GM21528 (cell line): ENCODE measurements at regions not wholly inside any gene's neighbourhood (a gene's known extent, or its start where the extent isn't known, plus 50 kb on each side); places are given as distances from the start of the nearest gene placed in this dataset.

ENCODE experiments used
- ATAC-seq: cut with Tn5 transposase; IDR thresholded peaks from one replicate; pipeline ENCODE4 v1.9.1; 2021; ENCODE audit warnings: mild to moderate bottlenecking, moderate library complexity; ENCODE audit not compliant: unreplicated experiment, low FRiP score

DNA sequence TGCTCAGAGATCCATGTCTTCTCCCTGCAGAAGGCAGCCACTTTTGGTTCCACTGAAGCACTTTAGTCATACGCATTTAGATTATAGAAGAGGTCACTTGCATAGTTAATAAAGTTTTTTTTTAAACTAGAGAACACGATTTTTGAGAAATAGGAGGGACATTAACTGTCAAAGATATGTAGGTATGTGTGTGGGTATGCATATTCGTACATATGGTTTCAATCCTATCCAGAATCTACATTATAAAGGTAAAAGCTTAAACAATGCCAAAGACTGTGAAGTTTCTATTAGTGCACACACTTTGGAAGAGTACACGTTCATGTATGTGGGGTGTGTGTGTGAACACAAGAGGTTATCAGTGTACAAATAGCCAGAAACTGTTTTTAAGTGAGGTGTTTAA, 103.2 kb downstream of the BTBD3 start:
- no peak for ATAC-seq

DNA sequence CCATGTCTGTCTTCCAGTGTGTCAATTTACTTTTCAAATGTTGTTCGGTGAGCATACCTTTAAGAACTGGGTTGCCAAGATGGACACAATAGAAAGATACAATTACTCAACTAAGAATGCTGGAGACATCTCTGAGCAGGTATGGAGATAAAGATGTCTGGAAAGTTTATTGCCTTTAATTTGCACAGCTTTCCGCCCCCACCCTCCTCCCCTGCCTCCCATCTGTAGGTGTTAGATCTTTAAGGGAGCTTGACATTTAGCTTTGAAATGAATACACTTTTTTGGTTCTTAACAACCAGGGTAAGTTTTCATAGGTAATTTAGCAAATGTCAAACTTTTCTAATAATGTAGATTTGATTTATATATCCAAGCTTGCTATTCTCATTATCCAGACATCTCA, 104.4 kb downstream of the BTBD3 start:
- no peak for ATAC-seq

DNA sequence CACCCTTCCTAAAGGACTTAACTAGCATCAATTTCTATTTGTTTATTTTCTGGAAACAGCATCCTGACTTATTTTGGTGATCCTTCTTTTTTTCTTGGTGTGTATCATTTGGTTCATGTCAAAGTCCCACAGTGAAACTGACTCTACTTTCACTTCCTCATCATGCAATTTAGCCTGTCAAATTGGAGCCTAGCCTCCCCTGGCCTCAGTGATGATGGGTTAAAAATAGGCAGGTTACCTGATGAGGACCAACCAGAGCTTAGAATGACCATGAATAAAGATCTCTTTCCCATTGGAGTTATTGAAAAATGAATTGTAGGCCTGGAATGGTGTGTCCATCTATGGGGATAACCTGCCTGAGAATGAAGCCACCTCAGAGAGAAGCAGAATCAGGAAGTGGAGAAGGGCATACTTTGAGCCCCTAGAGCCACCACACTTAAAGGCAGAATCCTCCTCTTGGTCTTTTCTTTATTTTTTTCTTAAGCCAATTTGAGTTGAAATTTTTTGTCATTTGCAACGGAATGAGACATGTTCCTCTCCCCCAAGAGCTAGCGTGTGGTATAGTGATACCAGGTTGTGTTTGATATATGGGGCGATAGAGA, 105.6 kb downstream of the BTBD3 start:
- ATAC-seq, result no peak

DNA sequence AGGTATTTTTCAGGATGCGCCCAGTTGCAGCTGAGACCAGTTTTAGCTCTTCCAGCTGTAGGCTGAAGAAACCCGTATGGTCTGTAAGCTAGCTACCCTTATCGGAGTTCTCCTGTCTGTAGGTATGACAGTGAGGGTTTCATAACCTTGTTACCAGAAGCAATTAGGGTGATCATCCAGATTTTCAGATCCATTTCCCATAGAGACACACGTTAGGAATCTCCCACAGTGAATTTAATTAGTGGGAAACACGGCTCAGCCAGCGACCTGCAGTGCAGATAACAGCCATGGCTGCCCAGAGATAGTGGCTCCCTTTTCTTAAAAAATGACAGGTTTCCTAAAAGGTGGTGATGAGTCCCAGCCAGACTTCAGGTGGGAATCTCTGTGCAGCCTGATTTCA, 111.1 kb downstream of the BTBD3 start:
- ATAC-seq, result no peak

DNA sequence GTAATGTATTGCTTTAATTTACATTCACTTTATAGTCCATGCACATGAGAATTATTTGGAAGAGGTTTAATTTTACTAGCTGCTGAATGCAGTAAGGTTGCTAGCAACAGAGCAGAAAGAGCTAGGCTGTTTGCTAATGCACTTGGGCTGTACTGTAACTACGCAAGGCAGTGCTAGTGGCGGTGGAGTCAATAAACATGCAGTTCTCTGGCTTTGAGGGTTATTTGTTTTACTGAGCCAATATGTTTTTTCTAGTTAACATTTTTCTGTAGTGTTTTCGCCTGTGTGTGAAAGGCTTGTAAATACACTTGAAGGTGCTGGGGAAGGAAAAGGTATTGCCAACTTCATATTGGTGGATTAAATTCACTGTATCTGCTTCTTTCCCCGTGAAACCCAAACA, 112.8 kb downstream of the BTBD3 start:
- no peak for ATAC-seq

DNA sequence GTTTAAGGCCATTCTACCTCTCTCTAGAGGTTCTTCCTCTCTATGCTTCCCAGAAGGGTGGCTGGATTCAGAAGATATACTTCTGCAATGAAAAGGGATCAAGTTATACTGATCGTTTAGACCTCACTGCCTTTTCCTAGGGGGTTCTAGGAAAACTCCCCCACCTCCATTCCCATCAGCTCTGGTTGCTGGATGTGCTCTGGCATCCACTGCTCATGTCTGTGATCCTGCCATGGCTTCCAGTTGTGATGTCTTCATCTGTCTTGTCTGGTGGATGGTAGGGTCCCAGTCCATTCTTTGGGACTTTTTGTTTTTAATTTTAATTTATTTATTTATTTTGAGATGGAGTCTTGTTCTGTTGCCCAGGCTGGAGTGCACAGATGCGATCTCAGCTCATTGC, 118.4 kb downstream of the BTBD3 start:
- ATAC-seq, result no peak

DNA sequence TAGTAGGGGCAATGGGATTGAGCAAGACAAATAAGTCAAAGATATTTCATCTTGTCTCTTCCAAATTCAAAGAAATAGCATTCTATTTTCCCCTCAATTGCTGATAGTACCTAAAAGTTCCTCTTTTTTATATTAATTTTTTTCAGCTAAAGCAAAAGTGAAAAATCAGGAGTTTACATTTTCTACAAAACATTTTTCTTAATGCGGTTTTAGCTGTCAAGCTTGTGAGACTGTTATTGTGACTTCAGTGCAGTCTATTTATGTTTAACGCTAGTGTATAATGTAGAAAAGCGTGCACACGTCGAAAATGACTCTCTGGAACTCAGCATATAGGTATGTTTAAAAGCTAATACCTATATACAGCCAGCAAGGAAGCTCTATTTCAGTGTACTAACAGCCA, 119.8 kb downstream of the BTBD3 start:
- no peak for ATAC-seq

DNA sequence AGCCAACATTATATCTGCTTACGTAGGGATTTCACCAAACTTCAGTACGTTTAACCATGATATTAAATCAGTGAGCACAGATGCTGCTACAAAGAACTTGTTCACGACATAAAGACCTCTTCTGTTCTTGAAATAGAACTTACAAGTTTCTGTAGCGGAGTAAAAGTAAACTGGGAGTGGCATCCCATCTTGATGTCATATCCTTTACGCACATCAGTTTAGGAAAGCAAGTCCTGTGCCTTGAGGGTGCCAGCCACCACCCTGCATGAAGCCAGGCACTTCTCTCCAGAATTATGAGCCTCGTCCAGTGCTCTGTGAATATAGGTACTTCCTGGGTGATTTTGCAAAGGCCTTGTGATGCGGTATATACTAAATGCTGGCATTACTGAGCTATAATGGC, 122.6 kb downstream of the BTBD3 start:
- no peak for ATAC-seq

DNA sequence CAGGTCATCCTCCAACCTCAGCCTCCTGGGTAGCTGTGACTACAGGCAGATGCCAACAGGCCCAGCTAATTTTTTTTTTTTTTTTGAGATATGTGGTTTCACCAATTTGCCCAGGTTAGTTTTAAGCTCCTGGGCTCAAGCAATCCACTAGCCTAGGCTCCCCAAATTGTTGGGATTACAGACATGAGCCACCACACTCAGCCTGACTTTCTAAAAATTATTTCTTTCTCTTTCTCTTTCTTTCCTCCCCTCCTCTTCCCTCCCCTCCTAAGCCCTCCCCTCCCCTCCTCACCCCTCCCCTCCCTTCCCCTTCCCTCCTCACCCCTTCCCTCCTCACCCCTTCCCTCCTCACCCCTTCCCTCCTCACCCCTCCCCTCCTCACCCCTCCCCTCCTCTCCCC, 127.3 kb downstream of the BTBD3 start:
- ATAC-seq, result no peak

DNA sequence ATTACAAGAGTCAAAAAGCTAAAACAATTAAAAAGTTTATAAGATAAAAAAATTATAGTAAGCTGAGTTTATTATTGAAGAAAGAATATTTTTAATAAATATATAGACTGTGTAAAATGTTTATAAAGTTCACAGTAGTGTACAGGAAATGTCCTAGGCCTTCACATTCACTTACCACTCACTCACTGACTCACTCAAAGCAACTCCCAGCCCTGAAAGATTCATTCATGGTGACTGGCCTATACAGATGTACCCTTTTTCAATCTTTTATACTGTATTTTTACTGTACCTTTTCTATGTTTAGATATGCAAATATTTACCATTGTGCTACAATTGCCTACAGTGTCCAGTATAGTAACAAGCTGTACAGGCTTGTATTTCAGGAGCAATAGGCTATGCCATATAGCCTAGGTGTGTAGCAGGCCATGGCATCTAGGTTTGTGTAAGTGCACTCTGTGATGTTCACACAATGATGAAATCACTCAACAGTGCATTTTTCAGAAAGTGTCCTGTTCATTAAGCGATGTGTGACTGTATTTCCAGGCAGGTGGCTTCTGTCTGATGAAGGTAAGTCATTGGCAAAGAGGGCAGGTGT, 130.2 kb downstream of the BTBD3 start:
- ATAC-seq, result no peak

DNA sequence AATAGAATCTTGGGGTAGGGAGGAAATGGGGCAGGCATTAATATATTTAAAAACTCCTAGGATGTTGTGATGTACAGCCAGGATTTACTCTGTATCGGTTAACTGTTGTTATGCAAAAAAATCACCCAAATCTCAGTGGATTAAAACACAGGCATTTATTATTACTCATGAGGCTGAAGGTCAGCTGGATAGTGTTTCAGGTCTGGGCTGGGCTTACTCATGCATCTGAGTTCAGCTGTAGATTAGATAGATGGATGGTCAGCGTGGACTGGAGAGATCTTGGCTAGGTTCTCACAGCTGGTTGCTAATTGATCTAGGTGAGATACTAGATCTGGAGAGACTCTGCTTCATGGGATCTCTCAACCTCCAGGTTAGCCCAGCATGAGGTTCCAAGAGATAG, 131.4 kb downstream of the BTBD3 start:
- no peak for ATAC-seq

DNA sequence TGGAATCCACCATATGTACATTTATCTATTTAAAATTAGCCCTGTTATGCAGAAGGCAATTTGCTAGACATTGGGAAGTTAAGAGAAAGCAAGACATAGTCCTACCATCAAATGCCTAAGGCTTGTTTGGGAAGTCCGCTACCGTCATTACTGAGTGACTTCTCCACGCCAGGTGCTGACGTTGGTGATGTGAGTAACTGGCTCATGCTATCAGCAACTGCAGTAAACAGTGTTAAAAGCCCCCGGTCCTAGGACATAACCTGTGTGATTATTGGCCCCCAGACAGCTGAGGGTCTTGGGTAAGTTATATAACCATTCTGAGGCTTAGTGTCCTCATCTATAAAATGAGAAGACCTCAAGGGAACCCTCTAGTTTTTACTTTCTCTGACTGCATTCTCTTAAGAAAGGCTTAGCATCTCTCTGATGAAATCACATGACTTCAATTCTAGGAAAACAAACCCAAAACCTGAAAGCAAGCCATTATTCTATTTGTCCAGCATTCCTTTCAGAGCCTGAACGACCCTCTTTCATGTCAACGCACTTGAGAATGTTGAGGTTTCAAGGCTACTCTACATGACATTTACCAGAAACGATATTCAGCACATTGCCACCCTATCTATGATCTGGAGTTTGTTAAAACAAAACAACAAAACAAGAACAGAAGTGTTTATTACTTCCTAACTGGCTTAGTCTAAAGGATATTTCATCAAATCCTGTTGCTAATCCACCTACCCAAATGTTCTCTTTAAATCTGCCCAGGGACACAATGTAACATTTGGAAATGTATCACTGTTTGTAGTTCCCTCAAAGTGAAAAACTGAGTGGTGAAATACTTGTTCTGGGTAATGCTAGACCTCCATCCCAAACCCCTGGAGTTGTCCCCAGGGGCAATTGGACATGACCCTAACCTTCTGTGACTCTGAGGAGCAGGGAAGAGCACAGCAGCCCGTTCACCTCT, 133.8 kb downstream of the BTBD3 start:
- no peak for ATAC-seq

DNA sequence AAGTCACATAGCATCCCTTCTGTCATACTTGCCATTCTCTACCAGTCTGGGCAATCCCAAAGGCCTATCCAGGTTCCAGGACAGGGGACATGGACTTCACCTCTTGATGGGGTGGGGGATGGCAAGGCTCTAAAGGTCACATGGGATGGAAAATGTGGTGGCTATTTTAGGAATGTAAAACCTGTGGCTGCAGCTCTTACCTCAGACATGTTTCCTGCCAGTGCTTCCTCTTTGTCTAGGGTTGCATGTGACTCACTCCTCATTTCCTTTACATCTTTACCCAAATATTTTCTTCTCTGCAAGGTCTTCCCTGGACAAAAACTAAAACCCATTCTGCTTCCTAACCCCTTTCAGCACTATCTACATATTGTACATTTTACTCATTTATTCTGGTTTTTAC, 135.7 kb downstream of the BTBD3 start:
- no peak for ATAC-seq

DNA sequence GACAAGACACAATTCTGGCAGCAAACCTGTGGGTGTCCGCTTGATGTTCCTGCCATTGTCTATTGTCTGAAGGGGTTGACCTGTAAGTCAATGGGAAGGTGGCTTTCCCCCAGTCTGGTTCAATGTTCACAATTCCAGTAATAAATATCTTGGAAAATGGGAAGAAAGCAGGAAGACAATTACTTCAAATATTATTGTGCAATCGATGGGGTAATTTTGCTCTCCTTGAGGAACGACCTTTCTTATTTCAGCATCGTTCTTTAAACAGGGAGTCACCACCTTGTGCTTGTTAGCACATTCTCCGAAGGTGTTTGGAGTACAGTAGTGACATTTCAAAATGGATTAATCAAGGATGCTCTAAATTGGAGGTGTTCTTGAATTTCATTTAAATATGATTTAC, 136.9 kb downstream of the BTBD3 start:
- ATAC-seq, result no peak

DNA sequence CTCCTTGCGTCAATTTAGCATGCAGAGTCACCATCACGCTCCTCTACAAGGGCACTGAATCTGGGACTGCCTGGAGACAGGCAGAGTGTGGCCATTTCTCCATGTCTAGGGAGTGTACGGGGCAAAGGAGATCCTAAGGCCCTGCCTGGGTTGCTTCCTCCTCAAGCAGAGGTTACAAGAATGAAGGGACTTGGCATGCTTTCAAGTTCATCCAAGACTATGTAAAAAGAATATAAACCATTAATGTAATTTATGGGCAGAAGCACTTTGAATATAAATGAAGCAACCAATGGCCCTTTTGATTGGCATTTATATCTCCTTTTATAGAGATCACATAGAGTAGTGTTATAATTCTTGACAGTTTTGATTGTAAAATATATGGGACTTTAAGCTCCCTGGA, 137.5 kb downstream of the BTBD3 start:
- ATAC-seq, result no peak

DNA sequence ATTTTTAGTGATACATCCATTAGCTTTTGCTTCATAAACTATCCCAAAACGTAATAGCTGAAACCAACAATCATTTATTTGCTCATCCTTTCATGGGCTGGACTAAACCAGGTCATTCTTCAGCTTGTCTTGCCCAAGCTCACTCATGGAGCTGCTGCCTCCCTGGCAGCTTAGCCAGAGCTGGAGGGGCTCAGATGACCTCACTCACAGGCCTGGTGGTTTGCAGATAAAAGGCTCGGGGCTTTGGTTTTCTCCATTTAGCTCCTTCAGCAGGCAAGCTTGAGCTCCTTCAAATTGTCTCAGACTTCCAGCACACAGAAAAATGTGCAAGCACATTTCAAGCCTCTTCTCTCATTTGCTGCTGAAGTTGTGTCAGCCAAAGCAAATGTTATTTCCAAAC, 139.1 kb downstream of the BTBD3 start:
- ATAC-seq, result no peak

DNA sequence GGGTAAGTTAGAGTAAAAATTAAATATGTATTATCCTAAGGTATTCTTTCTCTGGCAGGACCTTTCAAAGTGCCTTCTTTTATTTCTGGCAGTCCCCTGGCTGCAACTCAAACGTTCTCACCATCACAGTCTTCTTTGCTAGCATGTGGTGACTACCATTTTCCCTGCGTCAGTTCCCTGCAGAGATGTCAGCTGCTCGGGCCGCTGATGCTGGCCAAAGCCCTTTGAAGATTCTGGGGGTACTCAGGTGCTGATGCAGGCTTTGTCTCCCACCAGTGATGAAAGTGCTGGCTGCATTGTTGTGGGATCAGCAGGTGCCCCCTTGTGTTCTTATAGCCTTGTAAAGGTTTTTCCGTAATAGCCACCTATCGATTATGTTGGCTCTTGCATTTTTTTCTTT, 140.1 kb downstream of the BTBD3 start:
- no peak for ATAC-seq

DNA sequence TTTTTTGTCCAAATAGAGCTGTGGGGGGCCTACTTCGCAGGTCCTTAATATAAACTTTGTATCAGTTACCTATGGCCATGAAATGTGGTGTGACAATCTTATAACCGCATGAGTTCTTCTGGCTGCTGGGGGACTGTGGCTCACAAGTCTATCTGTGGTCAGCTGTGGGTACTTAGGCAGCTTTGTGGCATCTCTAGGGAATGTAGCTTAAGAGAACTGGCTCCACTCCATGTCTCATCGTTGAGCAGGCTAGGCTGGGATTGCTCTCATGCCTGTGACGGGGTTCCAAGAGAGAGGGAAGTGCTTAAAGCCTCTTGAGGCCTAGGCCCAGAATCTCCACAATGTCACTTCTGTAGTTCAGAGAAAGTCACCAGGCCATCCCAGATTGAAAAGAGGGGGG, 140.5 kb downstream of the BTBD3 start:
- ATAC-seq, result no peak

DNA sequence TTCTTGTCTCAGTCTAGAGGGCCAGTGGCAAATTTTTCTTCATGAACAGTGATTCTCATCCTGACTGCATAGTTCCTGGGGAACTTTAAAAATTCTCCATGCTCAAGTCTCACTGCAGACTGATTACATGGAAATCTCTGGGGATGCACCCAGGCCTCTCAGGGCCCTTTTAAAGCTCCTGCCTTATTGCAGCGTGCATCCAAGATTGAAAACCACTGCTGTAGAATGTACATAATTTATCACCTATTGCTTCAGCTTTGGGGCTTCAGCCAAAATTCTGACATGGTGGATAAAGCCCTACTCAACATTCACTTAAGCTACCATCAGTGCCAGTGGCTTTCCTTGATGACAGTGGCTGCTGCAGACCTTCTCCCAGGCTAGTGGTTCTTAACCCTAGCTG, 143.8 kb downstream of the BTBD3 start:
- no peak for ATAC-seq

DNA sequence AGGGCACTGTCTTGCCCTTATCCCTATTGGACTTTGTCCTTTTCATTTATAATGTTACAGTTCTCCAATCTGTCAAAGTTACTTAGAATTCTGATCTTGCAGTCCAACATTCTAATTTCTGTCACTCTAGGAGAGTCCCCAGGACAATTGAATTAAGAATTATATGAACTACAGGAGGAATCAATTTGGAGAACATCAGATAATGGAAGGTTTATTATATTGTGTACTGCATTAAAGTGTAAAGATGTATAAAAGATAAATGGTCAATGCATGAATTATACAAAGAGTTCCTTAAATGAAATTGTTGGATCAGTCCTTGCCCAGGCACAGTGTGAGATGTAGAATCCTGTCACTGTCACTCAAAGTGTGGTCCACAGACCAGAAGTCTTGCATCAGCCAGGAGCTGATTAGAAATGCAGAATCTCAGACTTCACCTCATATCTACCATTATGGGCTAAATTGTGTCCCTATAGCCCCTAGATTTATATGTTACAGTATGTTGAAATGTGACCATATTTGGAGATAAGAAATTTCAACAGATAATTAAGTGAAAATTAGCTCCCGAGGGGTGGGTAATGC, 145.5 kb downstream of the BTBD3 start:
- ATAC-seq, result no peak

DNA sequence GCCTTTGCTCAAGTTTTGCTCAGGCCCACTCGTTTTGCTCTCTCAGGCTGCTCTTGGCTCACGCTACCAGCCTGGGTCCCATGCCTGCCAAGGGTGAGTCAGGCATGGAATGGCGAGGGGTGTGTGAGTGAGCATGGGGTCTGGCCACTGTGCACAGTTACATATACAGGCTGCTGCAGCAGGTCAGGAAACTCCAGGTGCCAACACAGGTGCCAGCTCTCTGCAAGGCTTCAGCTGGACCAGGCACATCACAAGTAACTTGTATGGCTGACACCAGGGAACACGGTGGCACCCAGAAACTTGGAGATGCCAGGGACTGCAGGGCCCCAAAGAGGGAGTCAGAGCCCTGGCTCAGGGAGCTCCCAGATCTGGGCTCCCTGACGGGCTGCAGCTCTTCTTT, 146.8 kb downstream of the BTBD3 start:
- no peak for ATAC-seq
